GM19025 (cell line): ENCODE measurements at regions not wholly inside any gene's neighbourhood (a gene's known extent, or its start where the extent isn't known, plus 50 kb on each side); places are given as distances from the start of the nearest gene placed in this dataset.
"Not testable (repeated sequence)": the region's sequence is repeated elsewhere in the genome, so short reads cannot be mapped to it uniquely, and the experiment has no call there.

Experiments used
- ATAC-seq: cut with Tn5 transposase; IDR thresholded peaks from one replicate; pipeline ENCODE4 v1.9.1; 2021; ENCODE audit warnings: mild to moderate bottlenecking, low read depth, moderate library complexity; ENCODE audit not compliant: unreplicated experiment

- ATAC-seq, result no peak
Observed at GRCh38 chr6:71681234-71681867, 205.0 kb upstream of the RIMS1 start.

- not testable (repeated sequence) for ATAC-seq
Observed at GRCh38 chr6:71686021-71686677, 200.2 kb upstream of the RIMS1 start.

GRCh38 chr6:71698702-71699101 lies 187.6 kb upstream of the RIMS1 start:
- ATAC-seq, result no peak

GRCh38 chr6:71706523-71706922 lies 179.8 kb upstream of the RIMS1 start:
- peak; percentile 57 for ATAC-seq

- peak; percentile 9 for ATAC-seq
Observed at GRCh38 chr6:71707059-71707458, 179.3 kb upstream of the RIMS1 start.

GRCh38 chr6:71720705-71721104 lies 165.6 kb upstream of the RIMS1 start:
- ATAC-seq, result no peak

GRCh38 chr6:71721642-71722041 lies 164.7 kb upstream of the RIMS1 start:
- ATAC-seq, result no peak

GRCh38 chr6:71722736-71723135 lies 163.6 kb upstream of the RIMS1 start:
- no peak for ATAC-seq

GRCh38 chr6:71724456-71725125 lies 161.8 kb upstream of the RIMS1 start:
- ATAC-seq, result no peak

- no peak for ATAC-seq
Observed at GRCh38 chr6:71725126-71725470, 161.3 kb upstream of the RIMS1 start.

GRCh38 chr6:71726121-71726520 lies 160.2 kb upstream of the RIMS1 start:
- ATAC-seq, result no peak

- ATAC-seq, result peak; percentile 94
Observed at GRCh38 chr6:71727632-71728294, 158.6 kb upstream of the RIMS1 start.

- ATAC-seq, result no peak
Observed at GRCh38 chr6:71730284-71730683, 156.1 kb upstream of the RIMS1 start.

GRCh38 chr6:71733970-71734899 lies 152.1 kb upstream of the RIMS1 start:
- ATAC-seq, result no peak

- ATAC-seq, result no peak
Observed at GRCh38 chr6:71737953-71738352, 148.4 kb upstream of the RIMS1 start.

- no peak for ATAC-seq
Observed at GRCh38 chr6:71745525-71745924, 140.8 kb upstream of the RIMS1 start.

GRCh38 chr6:71766146-71766760 lies 120.1 kb upstream of the RIMS1 start:
- no peak for ATAC-seq

GRCh38 chr6:71766796-71767195 lies 119.6 kb upstream of the RIMS1 start:
- ATAC-seq, result no peak

- no peak for ATAC-seq
Observed at GRCh38 chr6:71768356-71768755, 118.0 kb upstream of the RIMS1 start.

- no peak for ATAC-seq
Observed at GRCh38 chr6:71808865-71809264, 77.5 kb upstream of the RIMS1 start.
